Pons (tissue), 1 donor: ENCODE measurements at regions not wholly inside any gene's neighbourhood (a gene's known extent, or its start where the extent isn't known, plus 50 kb on each side); places are given as distances from the start of the nearest gene placed in this dataset.
"Not testable (repeated sequence)": the region's sequence is repeated elsewhere in the genome, so short reads cannot be mapped to it uniquely, and the experiment has no call there.

Experiments
- DNase-seq: peaks from one replicate; pipeline ENCODE4 v3.0.0-alpha.2; 2016; ENCODE audit warnings: low spot score

- no peak for DNase-seq
Observed at GRCh38 chr14:70269582-70269981, 80.8 kb upstream of the SLC8A3 start.

- no peak for DNase-seq
Observed at GRCh38 chr14:70268760-70269159, 80.0 kb upstream of the SLC8A3 start.

GRCh38 chr14:70266157-70266556 lies 77.4 kb upstream of the SLC8A3 start:
- DNase-seq = no peak

- no peak for DNase-seq
Observed at GRCh38 chr14:70265422-70265821, 76.7 kb upstream of the SLC8A3 start.

- DNase-seq = no peak
Observed at GRCh38 chr14:70259420-70259819, 70.7 kb upstream of the SLC8A3 start.

- DNase-seq = no peak
Observed at GRCh38 chr14:70257526-70257925, 68.8 kb upstream of the SLC8A3 start.

GRCh38 chr14:70256601-70257000 lies 67.8 kb upstream of the SLC8A3 start:
- no peak for DNase-seq

GRCh38 chr14:70255071-70256057 lies 66.6 kb upstream of the SLC8A3 start:
- peak; percentile 2 for DNase-seq

- DNase-seq = no peak
Observed at GRCh38 chr14:70254476-70254961, 65.8 kb upstream of the SLC8A3 start.

GRCh38 chr14:70253547-70253946 lies 64.8 kb upstream of the SLC8A3 start:
- DNase-seq = not testable (repeated sequence)

- no peak for DNase-seq
Observed at GRCh38 chr14:70245026-70245425, 56.3 kb upstream of the SLC8A3 start.

- no peak for DNase-seq
Observed at GRCh38 chr14:70239802-70240201, 51.1 kb upstream of the SLC8A3 start.

GRCh38 chr14:70238635-70239034 lies 49.9 kb upstream of the SLC8A3 start:
- not testable (repeated sequence) for DNase-seq
